ENCODE measurements at regions not wholly inside any gene's neighbourhood (a gene's known extent, or its start where the extent isn't known, plus 50 kb on each side); places are given as distances from the start of the nearest gene placed in this dataset.

GRCh38 chr1:29520571-29521437, 284.5 kb downstream of the PTPRU start:
- 69 to 81% methylated on average over 11 of the region's 11 CpGs for WGBS, 2 donors
- Histone ChIP-seq H3K4me1 (ENCODE audit: control insufficient read depth in 5 of 5, insufficient read depth in 5 of 5, low read length in 5 of 5) (no peaks in the 10 kb centered on the region), H3K9ac (ENCODE audit: insufficient read depth in 1 of 2, low read length in 2 of 2) (no peak overlapping the region), H3K27ac (ENCODE audit: low read depth in 1 of 2, low read length in 1 of 2) (no peak overlapping the region), H3K9me3 (ENCODE audit: control insufficient read depth in 4 of 4, insufficient read depth in 3 of 4, low read length in 3 of 4) (no peaks in the 10 kb centered on the region), H3K4me3 (no peak overlapping the region), H3K27me3 (ENCODE audit: control insufficient read depth in 3 of 3, insufficient read depth in 3 of 3, low read length in 2 of 3) (peaks cover 0 to 3% (median 3%) of the 10 kb centered on the region in 3 donors), H3K36me3 (ENCODE audit: control insufficient read depth in 4 of 4, insufficient read depth in 4 of 4, low read length in 4 of 4) (no peaks in the 10 kb centered on the region)
- ATAC-seq (ENCODE audit: insufficient read depth, low FRiP score) (no peak), DNase-seq (no peak)
- TF ChIP-seq, protein P1, sequence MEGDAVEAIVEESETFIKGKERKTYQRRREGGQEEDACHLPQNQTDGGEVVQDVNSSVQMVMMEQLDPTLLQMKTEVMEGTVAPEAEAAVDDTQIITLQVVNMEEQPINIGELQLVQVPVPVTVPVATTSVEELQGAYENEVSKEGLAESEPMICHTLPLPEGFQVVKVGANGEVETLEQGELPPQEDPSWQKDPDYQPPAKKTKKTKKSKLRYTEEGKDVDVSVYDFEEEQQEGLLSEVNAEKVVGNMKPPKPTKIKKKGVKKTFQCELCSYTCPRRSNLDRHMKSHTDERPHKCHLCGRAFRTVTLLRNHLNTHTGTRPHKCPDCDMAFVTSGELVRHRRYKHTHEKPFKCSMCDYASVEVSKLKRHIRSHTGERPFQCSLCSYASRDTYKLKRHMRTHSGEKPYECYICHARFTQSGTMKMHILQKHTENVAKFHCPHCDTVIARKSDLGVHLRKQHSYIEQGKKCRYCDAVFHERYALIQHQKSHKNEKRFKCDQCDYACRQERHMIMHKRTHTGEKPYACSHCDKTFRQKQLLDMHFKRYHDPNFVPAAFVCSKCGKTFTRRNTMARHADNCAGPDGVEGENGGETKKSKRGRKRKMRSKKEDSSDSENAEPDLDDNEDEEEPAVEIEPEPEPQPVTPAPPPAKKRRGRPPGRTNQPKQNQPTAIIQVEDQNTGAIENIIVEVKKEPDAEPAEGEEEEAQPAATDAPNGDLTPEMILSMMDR (IDR thresholded peaks at IDR 0.05; ENCODE audit: control extremely low read depth, extremely low read depth), result no peak

DNA sequence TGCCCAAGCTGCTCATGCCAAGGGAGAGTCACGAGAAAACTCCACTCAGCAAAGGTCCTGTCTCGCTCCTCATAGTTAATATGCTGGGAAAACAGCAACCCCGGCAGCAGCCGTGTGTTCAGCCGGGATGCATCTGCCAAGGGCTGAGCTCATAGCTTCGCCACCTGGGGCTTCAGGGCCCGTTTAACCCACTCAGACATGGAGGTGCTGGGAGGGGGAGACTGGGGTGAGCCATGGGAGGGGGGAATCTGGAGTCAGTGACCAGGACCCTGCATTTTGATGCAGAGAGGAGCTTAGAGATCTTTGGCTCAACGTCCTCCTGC, 283.4 kb downstream of the PTPRU start:
- DNase-seq, result no peak
- 48 to 71% methylated on average over 8 of the region's 8 CpGs for WGBS, 2 donors
- no peaks in the 10 kb centered on the region for H3K36me3 ChIP-seq (ENCODE audit: control insufficient read depth in 4 of 4, insufficient read depth in 4 of 4, low read length in 4 of 4)

GRCh38 chr1:29519108-29519787, 282.9 kb downstream of the PTPRU start:
- peaks cover 0 to 3% (median 0%) of the 10 kb centered on the region in 3 donors for H3K27me3 ChIP-seq (ENCODE audit: control insufficient read depth in 3 of 3, insufficient read depth in 3 of 3, low read length in 2 of 3)
- 70 to 81% methylated on average over 9 of the region's 9 CpGs for WGBS, 2 donors
- ATAC-seq (ENCODE audit: insufficient read depth, low FRiP score) (no peak), DNase-seq (no peak)
- TF ChIP-seq, protein P1 (IDR thresholded peaks at IDR 0.05; ENCODE audit: control extremely low read depth, extremely low read depth), result no peak
- no peak overlapping the region for H3K9ac ChIP-seq (ENCODE audit: insufficient read depth in 1 of 2, low read length in 2 of 2)
- H3K27ac ChIP-seq (ENCODE audit: low read depth in 1 of 2, low read length in 1 of 2), result no peak overlapping the region
- H3K4me3 ChIP-seq, result no peak overlapping the region
- H3K36me3 ChIP-seq (ENCODE audit: control insufficient read depth in 4 of 4, insufficient read depth in 4 of 4, low read length in 4 of 4), result no peaks in the 10 kb centered on the region
- no peaks in the 10 kb centered on the region for H3K4me1 ChIP-seq (ENCODE audit: control insufficient read depth in 5 of 5, insufficient read depth in 5 of 5, low read length in 5 of 5)
- no peaks in the 10 kb centered on the region for H3K9me3 ChIP-seq (ENCODE audit: control insufficient read depth in 4 of 4, insufficient read depth in 3 of 4, low read length in 3 of 4)

More for the DNA sequence above, 283.4 kb downstream of the PTPRU start:
- Histone ChIP-seq H3K4me3 (no peak overlapping the region), H3K9me3 (ENCODE audit: control insufficient read depth in 4 of 4, insufficient read depth in 3 of 4, low read length in 3 of 4) (no peaks in the 10 kb centered on the region), H3K27ac (ENCODE audit: low read depth in 1 of 2, low read length in 1 of 2) (no peak overlapping the region), H3K4me1 (ENCODE audit: control insufficient read depth in 5 of 5, insufficient read depth in 5 of 5, low read length in 5 of 5) (no peaks in the 10 kb centered on the region), H3K27me3 (ENCODE audit: control insufficient read depth in 3 of 3, insufficient read depth in 3 of 3, low read length in 2 of 3) (peaks cover 0 to 3% (median 3%) of the 10 kb centered on the region in 3 donors), H3K9ac (ENCODE audit: insufficient read depth in 1 of 2, low read length in 2 of 2) (no peak overlapping the region)
- no peak for ATAC-seq (ENCODE audit: insufficient read depth, low FRiP score)
- TF ChIP-seq, protein P1 (IDR thresholded peaks at IDR 0.05; ENCODE audit: control extremely low read depth, extremely low read depth), result no peak
